ENCODE measurements at regions not wholly inside any gene's neighbourhood (a gene's known extent, or its start where the extent isn't known, plus 50 kb on each side); places are given as distances from the start of the nearest gene placed in this dataset.
"Not testable (repeated sequence)": the region's sequence is repeated elsewhere in the genome, so short reads cannot be mapped to it uniquely, and the experiment has no call there.

DNA sequence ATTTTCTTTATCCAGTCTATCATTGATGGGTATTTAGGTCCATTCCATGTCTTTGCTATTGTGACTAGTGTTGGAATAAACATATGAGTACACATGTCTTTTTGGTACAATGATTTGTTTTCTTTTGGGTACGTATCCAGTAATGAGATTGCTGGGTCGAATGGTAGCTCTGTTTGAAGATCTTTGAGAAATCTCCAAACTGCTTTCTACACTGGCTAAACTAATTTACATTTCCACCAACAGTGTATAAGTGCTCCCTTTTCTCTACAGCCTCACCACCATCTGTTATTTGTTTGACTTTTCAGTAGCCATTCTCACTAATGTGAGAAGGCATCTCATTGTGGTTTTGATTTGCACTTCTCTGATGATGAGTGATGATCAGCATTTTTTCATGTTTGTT, 103.7 kb downstream of the GOSR1 start:
- Mint-ChIP-seq H3K9me3 (no peaks in the 10 kb centered on the region), H3K27ac (no peak overlapping the region), H3K4me3 (no peak overlapping the region), H3K4me1 (no peaks in the 10 kb centered on the region), H3K36me3 (peaks cover 5% of the 10 kb centered on the region), H3K27me3 (peaks cover 14% of the 10 kb centered on the region)
- DNase-seq (ENCODE audit: low spot score in 2 of 2) = no peak
- ATAC-seq (ENCODE audit: low read depth) = no peak

DNA sequence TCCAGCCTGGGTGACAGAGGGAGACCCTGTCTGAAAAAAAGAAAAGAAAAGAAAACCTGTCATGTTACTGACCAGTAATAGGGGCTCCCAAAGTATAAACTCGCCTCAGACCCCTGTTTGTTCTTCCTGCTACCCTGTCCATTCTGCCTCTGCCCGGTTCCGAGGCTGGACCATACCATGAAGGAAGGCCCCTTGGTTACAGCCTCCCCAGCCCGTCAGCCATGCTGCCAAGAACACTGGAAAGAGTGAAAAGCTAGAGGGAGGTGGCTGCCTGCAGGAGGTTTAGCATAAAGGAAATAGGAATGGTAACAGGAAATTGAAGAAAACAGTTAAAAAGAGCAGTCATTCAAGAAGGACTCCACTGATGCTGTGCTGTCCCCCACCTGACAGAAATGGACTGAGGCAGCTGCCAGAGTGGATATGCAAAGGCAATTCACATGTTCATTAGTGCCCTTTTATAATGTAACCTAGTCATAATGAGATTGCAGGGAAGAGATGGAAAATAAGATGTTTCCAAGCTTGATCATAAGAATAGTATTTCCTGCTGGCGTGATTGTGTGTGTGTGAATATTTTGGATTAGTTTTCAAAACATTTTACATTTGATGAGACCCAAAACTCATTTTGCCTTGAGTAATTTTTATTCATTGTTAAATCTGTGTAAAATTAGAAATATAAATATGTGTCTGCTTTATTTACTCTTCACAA, 102.6 kb downstream of the GOSR1 start:
- peaks cover 5% of the 10 kb centered on the region for H3K36me3 Mint-ChIP-seq
- DNase-seq (ENCODE audit: low spot score in 2 of 2) = no peak
- peaks cover 15% of the 10 kb centered on the region for H3K27me3 Mint-ChIP-seq
- H3K9me3 Mint-ChIP-seq = no peaks in the 10 kb centered on the region
- no peak overlapping the region for H3K27ac Mint-ChIP-seq
- no peaks in the 10 kb centered on the region for H3K4me1 Mint-ChIP-seq
- ATAC-seq (ENCODE audit: low read depth) = no peak
- no peak overlapping the region for H3K4me3 Mint-ChIP-seq

DNA sequence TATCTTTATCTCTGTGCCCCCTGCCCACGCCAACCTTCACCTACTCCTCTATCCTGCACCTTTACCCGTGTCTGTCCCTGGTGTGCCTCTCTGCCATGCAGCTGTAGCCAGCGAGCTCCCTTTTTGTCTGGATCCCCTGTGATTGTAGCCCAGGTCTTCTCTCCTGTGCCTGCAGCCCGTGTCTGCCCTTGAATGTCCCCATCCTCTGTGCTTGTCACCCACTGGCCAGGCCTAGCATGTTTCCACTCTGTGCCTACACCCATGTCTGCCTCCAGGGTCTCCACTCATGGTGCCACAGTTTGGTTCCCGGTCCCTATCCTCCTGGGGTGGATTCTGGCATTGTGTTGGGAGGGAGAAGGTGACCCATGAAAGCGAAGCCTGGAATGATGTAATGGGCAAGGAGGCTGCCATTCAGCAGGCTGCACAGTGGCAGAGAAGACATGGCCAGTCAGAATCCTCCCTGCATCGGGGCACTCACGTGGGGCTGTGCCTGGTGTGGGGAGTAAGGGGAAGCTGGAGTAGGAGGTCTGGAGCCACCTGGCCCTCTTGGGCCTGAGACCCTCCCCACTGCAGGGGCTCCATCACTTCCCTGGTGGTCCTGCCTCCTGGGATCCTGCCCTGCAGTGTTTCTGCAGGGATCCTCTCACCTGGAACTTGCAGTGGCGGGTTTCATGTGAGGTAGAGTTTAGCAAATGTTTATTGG, 101.0 kb downstream of the GOSR1 start:
- H3K4me3 Mint-ChIP-seq; H3K27ac Mint-ChIP-seq; H3K36me3 Mint-ChIP-seq; DNase-seq (ENCODE audit: low spot score in 2 of 2); H3K4me1 Mint-ChIP-seq; H3K9me3 Mint-ChIP-seq; ATAC-seq (ENCODE audit: low read depth): not testable (repeated sequence)
- peaks cover 14% of the 10 kb centered on the region for H3K27me3 Mint-ChIP-seq
